NCI-H524 (cell line): ENCODE measurements at regions not wholly inside any gene's neighbourhood (a gene's known extent, or its start where the extent isn't known, plus 50 kb on each side); places are given as distances from the start of the nearest gene placed in this dataset.

Source experiments
- DNase-seq, 2 experiments: peaks; one replicate each; lab custom pipeline; 2025; lab: John Stamatoyannopoulos, UW

GRCh38 chr3:147589016-147589415 lies 179.9 kb downstream of the ZIC1 start:
- no peak for DNase-seq

DNA sequence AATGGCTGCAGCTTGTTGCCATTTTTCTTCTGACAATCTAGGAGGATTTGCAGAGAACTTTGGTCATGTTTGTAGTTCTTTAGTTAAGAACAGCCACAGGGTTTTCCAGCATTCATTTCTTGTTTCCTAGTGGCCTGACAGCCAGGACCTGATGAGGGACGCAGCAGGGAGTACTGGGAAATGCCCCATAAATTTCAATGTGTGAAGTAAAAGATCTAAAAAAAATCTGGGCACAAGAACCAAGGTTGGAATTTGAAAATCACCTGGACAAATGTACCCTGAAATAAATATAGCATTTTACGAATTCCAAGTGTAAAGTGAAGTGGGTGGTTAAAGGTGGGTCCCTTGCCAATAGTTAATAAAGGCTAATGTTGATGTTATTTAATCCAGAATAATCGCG lies 195.0 kb downstream of the ZIC1 start:
- DNase-seq: no peak

- peak; percentile 98 to 100 for DNase-seq
Observed at GRCh38 chr3:147613725-147614124, 204.6 kb downstream of the ZIC1 start.

- peak; percentile 76 to 85 for DNase-seq
Observed at GRCh38 chr3:147614210-147614609, 205.0 kb downstream of the ZIC1 start.

DNA sequence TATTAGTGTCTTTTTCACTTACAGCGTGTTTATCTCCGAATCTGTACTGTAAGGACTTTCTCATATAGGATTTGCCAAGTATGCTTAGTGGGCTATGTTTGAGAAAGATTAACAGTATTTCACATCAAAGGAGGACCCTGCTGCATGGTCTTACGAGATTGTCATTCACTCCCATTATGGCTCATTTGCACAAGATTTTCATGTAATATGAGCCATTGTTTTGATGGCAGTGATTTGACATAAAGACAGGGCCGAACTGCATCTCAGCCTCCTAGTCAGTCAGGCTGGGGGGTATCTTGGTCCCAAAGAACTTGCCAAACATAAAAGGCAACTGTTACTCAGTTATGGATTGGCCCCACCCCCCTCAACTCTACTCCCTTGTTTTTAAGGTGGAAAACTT lies 205.9 kb downstream of the ZIC1 start:
- peak; percentile 40 to 76 for DNase-seq

- peak in 1 of 2 experiments; percentile 67 for DNase-seq
Observed at GRCh38 chr3:147616998-147617619, 207.9 kb downstream of the ZIC1 start.

- DNase-seq: peak; percentile 7 to 34
Observed at GRCh38 chr3:147618691-147619090, 209.5 kb downstream of the ZIC1 start.

- peak in 1 of 2 experiments; percentile 13 for DNase-seq
Observed at GRCh38 chr3:147619921-147620560, 210.9 kb downstream of the ZIC1 start.

GRCh38 chr3:147620906-147621305 lies 211.7 kb downstream of the ZIC1 start:
- DNase-seq: no peak

DNA sequence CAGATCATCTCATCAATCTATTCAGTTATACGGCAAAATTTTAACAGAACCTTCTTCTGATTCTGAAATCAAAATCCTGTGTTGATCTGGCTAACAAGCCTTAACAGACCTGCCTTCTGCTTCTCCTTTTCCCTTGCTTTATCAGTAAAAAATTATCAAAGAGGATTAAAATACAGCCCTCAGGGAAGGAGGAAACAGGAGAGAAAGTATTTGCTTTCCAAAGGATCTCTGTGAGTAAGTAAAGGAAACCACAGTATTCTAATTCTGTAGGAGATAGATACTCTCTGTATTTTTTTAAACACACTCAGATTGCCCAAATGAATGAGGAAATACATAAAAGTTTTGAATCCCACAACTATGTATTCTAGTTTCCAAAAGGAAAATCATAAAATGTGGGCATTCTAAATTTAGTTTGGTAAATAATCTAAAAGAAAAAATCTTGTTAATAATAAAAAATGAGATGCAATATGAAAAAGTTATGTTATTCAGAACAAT lies 221.8 kb downstream of the ZIC1 start:
- DNase-seq: no peak

DNA sequence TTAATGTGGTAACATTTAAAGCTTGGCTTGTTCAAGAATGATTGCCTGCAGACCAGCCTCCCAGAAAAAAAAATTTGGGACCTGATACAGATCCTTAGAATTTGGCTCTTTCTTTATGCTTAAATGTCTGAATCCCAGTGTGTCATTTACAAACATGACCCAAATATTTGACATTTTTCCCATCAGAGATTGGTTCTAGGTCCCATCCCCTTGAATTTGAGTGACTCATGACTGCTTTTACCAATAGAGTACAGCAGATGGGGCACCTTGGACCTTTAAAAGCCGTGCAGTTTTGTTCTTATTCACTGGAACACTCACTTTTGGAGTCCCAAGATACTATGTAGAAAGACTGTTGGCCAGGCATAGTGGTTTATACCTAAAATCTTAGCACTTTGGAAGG lies 231.6 kb downstream of the ZIC1 start:
- no peak for DNase-seq

GRCh38 chr3:147645761-147646160 lies 236.6 kb downstream of the ZIC1 start:
- DNase-seq: no peak

GRCh38 chr3:147649475-147649874 lies 240.3 kb downstream of the ZIC1 start:
- DNase-seq: no peak

DNA sequence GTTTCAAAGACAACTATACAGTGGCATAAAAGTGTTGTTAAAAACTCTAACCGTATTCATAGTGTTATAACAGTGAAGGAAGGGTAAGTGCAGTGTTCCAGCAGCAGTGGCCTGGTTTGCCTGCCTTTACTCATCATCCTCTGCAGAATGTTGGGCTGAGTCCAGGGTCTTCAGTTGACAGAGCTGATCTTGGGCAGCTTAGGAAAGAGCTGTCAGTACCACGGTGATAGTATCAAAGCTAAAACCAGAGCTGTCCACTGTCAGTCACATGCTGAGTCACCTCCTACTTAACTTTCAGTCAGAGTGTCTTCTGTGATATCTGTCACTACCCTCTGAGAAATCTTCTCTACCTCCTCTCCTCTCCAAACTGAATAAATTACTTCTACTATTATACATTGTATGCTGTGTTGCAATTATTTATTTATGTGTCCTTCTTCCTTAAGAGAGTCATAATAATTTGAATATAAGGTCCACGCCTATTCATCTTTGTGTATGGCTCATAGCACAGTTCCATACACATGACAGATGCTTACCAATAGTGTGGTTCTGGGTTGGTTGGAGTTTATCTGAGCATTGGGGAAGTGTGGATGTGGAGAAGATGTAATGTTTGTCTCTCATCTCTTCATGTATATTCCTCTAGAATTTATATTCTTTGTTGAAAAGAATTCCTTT lies 242.1 kb downstream of the ZIC1 start:
- no peak for DNase-seq

DNA sequence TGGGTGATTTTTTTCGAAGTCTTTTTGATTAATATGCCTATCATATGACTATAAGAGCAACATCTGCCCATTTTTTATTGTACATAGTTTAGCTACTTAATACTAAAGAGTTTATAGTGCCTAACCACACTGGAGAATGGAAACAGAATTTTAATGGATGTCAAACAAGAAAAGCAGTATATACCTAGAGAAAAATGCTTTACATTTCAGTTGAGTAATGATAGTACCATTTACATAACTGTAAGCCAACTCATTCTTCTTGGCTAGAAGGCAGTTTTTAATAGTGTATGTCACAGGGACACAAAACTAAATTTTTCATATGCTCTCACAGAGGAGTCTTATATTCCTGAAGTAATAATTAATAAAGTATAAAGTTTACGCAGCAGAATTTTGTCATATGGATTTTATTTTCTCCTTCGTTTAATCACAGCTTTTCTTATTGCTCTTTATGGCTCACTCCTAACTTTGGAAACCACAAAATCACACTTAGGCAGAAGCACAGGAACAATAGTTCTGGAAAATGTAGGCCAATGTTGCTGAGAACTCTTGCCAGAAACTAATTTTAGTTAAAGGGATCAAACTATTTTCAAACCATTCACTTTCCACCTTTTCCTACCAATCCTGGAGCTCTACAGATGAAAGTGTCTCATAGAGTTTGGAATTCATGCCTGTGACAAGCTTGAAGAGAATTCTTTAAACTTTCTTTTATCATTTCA lies 243.6 kb downstream of the ZIC1 start:
- no peak for DNase-seq

DNA sequence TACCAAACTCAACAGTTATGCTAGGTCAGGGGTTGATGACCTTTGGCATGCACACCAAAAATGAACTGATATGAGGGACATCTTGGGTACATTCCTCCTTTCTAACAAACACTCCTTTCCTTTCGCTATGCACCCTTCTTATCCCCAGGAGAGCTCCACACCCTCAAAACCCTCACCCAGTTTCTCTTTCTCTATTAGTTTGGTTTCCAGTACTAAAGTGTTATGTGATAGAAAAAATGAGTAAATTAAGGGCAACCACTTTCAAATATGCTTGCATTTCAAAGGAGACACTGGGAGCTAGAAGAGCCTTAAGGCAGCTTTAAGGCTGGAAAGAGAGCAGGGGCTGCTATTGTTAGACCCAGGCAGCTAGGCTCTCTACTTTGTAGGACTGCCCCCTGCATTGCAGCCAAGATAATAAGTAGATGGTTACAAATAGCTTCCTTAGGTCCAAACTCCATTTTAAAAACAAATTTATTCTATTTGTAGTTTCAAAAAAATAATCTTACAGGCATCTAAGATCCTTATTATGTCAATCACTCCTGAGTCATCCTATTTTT lies 244.3 kb downstream of the ZIC1 start:
- no peak for DNase-seq

- DNase-seq: no peak
Observed at GRCh38 chr3:147654827-147655226, 245.7 kb downstream of the ZIC1 start.

GRCh38 chr3:147655236-147655635 lies 246.1 kb downstream of the ZIC1 start:
- no peak for DNase-seq

DNA sequence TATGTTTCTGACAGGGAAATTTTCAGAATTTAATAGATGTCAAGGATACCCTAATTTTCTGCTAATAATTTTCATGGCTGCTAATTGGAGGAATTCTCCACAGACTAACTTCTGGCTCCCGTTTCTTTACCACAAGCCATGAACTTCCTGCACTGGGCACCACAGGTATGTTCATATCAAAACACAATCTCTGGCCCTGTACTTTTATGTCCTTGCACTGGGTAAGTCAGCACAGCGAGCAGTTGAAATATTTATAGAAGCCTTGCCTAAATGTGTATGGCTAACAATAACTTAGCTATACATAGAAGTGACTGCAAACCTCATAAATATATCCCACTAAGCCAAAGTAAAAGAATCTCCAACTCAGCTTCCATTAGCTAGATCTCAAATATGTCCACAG lies 246.9 kb downstream of the ZIC1 start:
- no peak for DNase-seq

DNA sequence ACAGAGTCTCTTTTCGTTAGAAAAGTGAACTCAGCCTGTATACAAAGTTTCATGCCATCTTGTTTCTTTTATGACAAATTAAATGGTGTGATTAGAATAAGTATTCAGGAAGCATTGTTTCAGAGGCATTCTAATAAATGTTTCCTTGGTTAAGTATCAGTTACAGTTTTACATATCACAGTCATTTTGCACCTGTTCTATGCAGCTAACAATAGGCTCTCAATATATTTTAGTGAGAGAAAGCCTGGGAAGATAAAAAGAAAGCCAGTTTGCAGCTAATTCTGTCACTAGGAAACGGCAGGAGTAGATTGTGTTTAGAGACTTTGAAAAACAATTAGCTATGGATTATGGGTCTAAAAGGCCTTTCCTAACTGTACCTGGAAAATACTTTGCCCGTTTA lies 252.8 kb downstream of the ZIC1 start:
- DNase-seq: peak in 1 of 2 experiments; percentile 35

DNA sequence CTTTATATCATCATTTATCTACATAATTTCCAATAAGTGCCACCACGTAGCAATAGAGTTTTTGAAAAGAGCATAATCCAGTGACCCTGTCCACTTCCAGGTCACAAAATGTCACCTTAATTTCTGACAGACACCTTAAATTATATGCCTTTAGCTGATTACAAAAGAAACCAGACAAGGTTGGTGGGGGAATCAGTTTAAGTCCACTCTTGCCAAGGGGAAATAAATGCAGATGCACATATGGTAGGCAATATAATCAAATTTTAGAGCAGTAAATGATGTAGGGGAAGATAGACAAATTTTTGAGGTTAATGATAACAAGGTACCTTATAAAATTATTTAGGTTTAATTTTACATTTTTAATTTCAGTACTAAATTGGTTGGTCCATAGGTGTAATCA lies 253.5 kb downstream of the ZIC1 start:
- no peak for DNase-seq

DNA sequence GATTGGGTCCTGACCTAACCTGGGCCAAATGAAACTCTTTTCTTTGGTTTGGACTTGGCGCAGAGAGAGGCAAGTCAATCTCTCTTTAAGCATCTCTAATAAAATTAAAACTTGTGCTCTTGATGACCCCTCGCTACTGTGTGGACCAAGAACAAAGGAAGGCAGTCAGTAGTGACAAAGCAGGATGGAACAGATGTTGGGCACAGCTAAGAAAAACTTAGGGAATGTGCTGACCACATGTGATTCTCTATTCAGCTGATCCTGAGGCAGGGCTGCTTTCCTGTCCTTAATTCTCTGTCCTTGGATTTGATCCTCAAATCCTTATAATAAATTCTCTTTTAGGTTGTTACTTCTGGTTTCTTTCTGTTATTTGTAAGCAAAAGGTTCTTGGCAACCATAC lies 259.9 kb downstream of the ZIC1 start:
- DNase-seq: peak in 1 of 2 experiments; percentile 15
